ENCODE measurements at regions not wholly inside any gene's neighbourhood (a gene's known extent, or its start where the extent isn't known, plus 50 kb on each side); places are given as distances from the start of the nearest gene placed in this dataset.
"Not testable (repeated sequence)": the region's sequence is repeated elsewhere in the genome, so short reads cannot be mapped to it uniquely, and the experiment has no call there.

GRCh38 chr10:55601690-55602478 lies 759.2 kb downstream of the ZWINT start:
- WGBS (ENCODE audit: insufficient coverage, insufficient read length): no CpG with 5 or more reads among the region's 29 CpGs
- H3K9me3 ChIP-seq (ENCODE audit: control insufficient read depth, insufficient read depth, low read length); DNase-seq (ENCODE audit: low read depth, low spot score); H3K27me3 ChIP-seq (ENCODE audit: control insufficient read depth, insufficient read depth, low read length); H3K27ac ChIP-seq (ENCODE audit: low read length); H3K4me1 ChIP-seq (ENCODE audit: control insufficient read depth, insufficient read depth, low read length); H3K36me3 ChIP-seq (ENCODE audit: control insufficient read depth, insufficient read depth, low read length): not testable (repeated sequence)
- H3K4me3 ChIP-seq (ENCODE audit: low read length): peak overlapping the region; percentile 35; the same call in 1 of the 2 replicates

- no peak for DNase-seq (ENCODE audit: low read depth, low spot score)
- 100% methylated on average over 1 of the region's 2 CpGs for WGBS (ENCODE audit: insufficient coverage, insufficient read length)
- H3K27me3 ChIP-seq (ENCODE audit: control insufficient read depth, insufficient read depth, low read length): no peaks in the 10 kb centered on the region
- H3K4me3 ChIP-seq (ENCODE audit: low read length): no peak overlapping the region
- H3K9me3 ChIP-seq (ENCODE audit: control insufficient read depth, insufficient read depth, low read length): no peaks in the 10 kb centered on the region
- H3K36me3 ChIP-seq (ENCODE audit: control insufficient read depth, insufficient read depth, low read length): no peaks in the 10 kb centered on the region
- no peak overlapping the region for H3K27ac ChIP-seq (ENCODE audit: low read length)
- no peaks in the 10 kb centered on the region for H3K4me1 ChIP-seq (ENCODE audit: control insufficient read depth, insufficient read depth, low read length)
Measured at GRCh38 chr10:55551603-55552002, 750.6 kb upstream of the PCDH15 start.

GRCh38 chr10:55550236-55550635 lies 749.2 kb upstream of the PCDH15 start:
- Histone ChIP-seq H3K36me3 (ENCODE audit: control insufficient read depth, insufficient read depth, low read length) (no peaks in the 10 kb centered on the region), H3K4me3 (ENCODE audit: low read length) (no peak overlapping the region), H3K27ac (ENCODE audit: low read length) (no peak overlapping the region), H3K27me3 (ENCODE audit: control insufficient read depth, insufficient read depth, low read length) (no peaks in the 10 kb centered on the region), H3K9me3 (ENCODE audit: control insufficient read depth, insufficient read depth, low read length) (no peaks in the 10 kb centered on the region), H3K4me1 (ENCODE audit: control insufficient read depth, insufficient read depth, low read length) (no peaks in the 10 kb centered on the region)
- DNase-seq (ENCODE audit: low read depth, low spot score): no peak
- no CpG with 5 or more reads among the region's 2 CpGs for WGBS (ENCODE audit: insufficient coverage, insufficient read length)

GRCh38 chr10:55537497-55537896 lies 736.5 kb upstream of the PCDH15 start:
- not testable (repeated sequence) for H3K4me1 ChIP-seq (ENCODE audit: control insufficient read depth, insufficient read depth, low read length); H3K27ac ChIP-seq (ENCODE audit: low read length); H3K9me3 ChIP-seq (ENCODE audit: control insufficient read depth, insufficient read depth, low read length); DNase-seq (ENCODE audit: low read depth, low spot score); H3K4me3 ChIP-seq (ENCODE audit: low read length); H3K27me3 ChIP-seq (ENCODE audit: control insufficient read depth, insufficient read depth, low read length); H3K36me3 ChIP-seq (ENCODE audit: control insufficient read depth, insufficient read depth, low read length)
- no CpG with 5 or more reads among the region's 7 CpGs for WGBS (ENCODE audit: insufficient coverage, insufficient read length)

GRCh38 chr10:55519264-55519663 lies 718.2 kb upstream of the PCDH15 start:
- no peaks in the 10 kb centered on the region for H3K36me3 ChIP-seq (ENCODE audit: control insufficient read depth, insufficient read depth, low read length)
- WGBS (ENCODE audit: insufficient coverage, insufficient read length): no CpG with 5 or more reads among the region's 7 CpGs
- no peaks in the 10 kb centered on the region for H3K4me1 ChIP-seq (ENCODE audit: control insufficient read depth, insufficient read depth, low read length)
- H3K27me3 ChIP-seq (ENCODE audit: control insufficient read depth, insufficient read depth, low read length): no peaks in the 10 kb centered on the region
- no peaks in the 10 kb centered on the region for H3K9me3 ChIP-seq (ENCODE audit: control insufficient read depth, insufficient read depth, low read length)
- H3K27ac ChIP-seq (ENCODE audit: low read length): no peak overlapping the region
- peak; percentile 2 for DNase-seq (ENCODE audit: low read depth, low spot score)
- no peak overlapping the region for H3K4me3 ChIP-seq (ENCODE audit: low read length)

GRCh38 chr10:55518416-55518815 lies 717.4 kb upstream of the PCDH15 start:
- not testable (repeated sequence) for H3K9me3 ChIP-seq (ENCODE audit: control insufficient read depth, insufficient read depth, low read length); H3K4me1 ChIP-seq (ENCODE audit: control insufficient read depth, insufficient read depth, low read length); DNase-seq (ENCODE audit: low read depth, low spot score); H3K36me3 ChIP-seq (ENCODE audit: control insufficient read depth, insufficient read depth, low read length); H3K27ac ChIP-seq (ENCODE audit: low read length); H3K4me3 ChIP-seq (ENCODE audit: low read length); H3K27me3 ChIP-seq (ENCODE audit: control insufficient read depth, insufficient read depth, low read length)
- no CpG with 5 or more reads among the region's 1 CpG for WGBS (ENCODE audit: insufficient coverage, insufficient read length)

GRCh38 chr10:55509168-55509567 lies 708.1 kb upstream of the PCDH15 start:
- no CpG with 5 or more reads among the region's 4 CpGs for WGBS (ENCODE audit: insufficient coverage, insufficient read length)
- Histone ChIP-seq H3K27me3 (ENCODE audit: control insufficient read depth, insufficient read depth, low read length) (no peaks in the 10 kb centered on the region), H3K27ac (ENCODE audit: low read length) (no peak overlapping the region), H3K4me1 (ENCODE audit: control insufficient read depth, insufficient read depth, low read length) (no peaks in the 10 kb centered on the region), H3K36me3 (ENCODE audit: control insufficient read depth, insufficient read depth, low read length) (no peaks in the 10 kb centered on the region), H3K4me3 (ENCODE audit: low read length) (no peak overlapping the region), H3K9me3 (ENCODE audit: control insufficient read depth, insufficient read depth, low read length) (no peaks in the 10 kb centered on the region)
- DNase-seq (ENCODE audit: low read depth, low spot score): no peak

GRCh38 chr10:55500931-55501559 lies 700.0 kb upstream of the PCDH15 start:
- H3K27ac ChIP-seq (ENCODE audit: low read length): no peak overlapping the region
- DNase-seq (ENCODE audit: low read depth, low spot score): peak; percentile 50
- no peak overlapping the region for H3K4me3 ChIP-seq (ENCODE audit: low read length)
- WGBS (ENCODE audit: insufficient coverage, insufficient read length): no CpG with 5 or more reads among the region's 1 CpG
- no peaks in the 10 kb centered on the region for H3K9me3 ChIP-seq (ENCODE audit: control insufficient read depth, insufficient read depth, low read length)
- H3K27me3 ChIP-seq (ENCODE audit: control insufficient read depth, insufficient read depth, low read length): no peaks in the 10 kb centered on the region
- H3K36me3 ChIP-seq (ENCODE audit: control insufficient read depth, insufficient read depth, low read length): no peaks in the 10 kb centered on the region
- no peaks in the 10 kb centered on the region for H3K4me1 ChIP-seq (ENCODE audit: control insufficient read depth, insufficient read depth, low read length)

- Histone ChIP-seq H3K27me3 (ENCODE audit: control insufficient read depth, insufficient read depth, low read length) (no peaks in the 10 kb centered on the region), H3K36me3 (ENCODE audit: control insufficient read depth, insufficient read depth, low read length) (no peaks in the 10 kb centered on the region), H3K4me1 (ENCODE audit: control insufficient read depth, insufficient read depth, low read length) (no peaks in the 10 kb centered on the region), H3K4me3 (ENCODE audit: low read length) (no peak overlapping the region), H3K9me3 (ENCODE audit: control insufficient read depth, insufficient read depth, low read length) (no peaks in the 10 kb centered on the region), H3K27ac (ENCODE audit: low read length) (no peak overlapping the region)
- DNase-seq (ENCODE audit: low read depth, low spot score): no peak
- no CpG with 5 or more reads among the region's 4 CpGs for WGBS (ENCODE audit: insufficient coverage, insufficient read length)
Measured at GRCh38 chr10:55497893-55498499, 697.0 kb upstream of the PCDH15 start.

- DNase-seq (ENCODE audit: low read depth, low spot score): no peak
- H3K27ac ChIP-seq (ENCODE audit: low read length): no peak overlapping the region
- H3K27me3 ChIP-seq (ENCODE audit: control insufficient read depth, insufficient read depth, low read length): no peaks in the 10 kb centered on the region
Measured at GRCh38 chr10:55495555-55495954, 694.5 kb upstream of the PCDH15 start.

More at GRCh38 chr10:55495555-55495954, 694.5 kb upstream of the PCDH15 start:
- Histone ChIP-seq H3K9me3 (ENCODE audit: control insufficient read depth, insufficient read depth, low read length) (no peaks in the 10 kb centered on the region), H3K4me1 (ENCODE audit: control insufficient read depth, insufficient read depth, low read length) (no peaks in the 10 kb centered on the region), H3K36me3 (ENCODE audit: control insufficient read depth, insufficient read depth, low read length) (no peaks in the 10 kb centered on the region), H3K4me3 (ENCODE audit: low read length) (no peak overlapping the region)
